ENCODE measurements at regions not wholly inside any gene's neighbourhood (a gene's known extent, or its start where the extent isn't known, plus 50 kb on each side); places are given as distances from the start of the nearest gene placed in this dataset.
"Not testable (repeated sequence)": the region's sequence is repeated elsewhere in the genome, so short reads cannot be mapped to it uniquely, and the experiment has no call there.

DNA sequence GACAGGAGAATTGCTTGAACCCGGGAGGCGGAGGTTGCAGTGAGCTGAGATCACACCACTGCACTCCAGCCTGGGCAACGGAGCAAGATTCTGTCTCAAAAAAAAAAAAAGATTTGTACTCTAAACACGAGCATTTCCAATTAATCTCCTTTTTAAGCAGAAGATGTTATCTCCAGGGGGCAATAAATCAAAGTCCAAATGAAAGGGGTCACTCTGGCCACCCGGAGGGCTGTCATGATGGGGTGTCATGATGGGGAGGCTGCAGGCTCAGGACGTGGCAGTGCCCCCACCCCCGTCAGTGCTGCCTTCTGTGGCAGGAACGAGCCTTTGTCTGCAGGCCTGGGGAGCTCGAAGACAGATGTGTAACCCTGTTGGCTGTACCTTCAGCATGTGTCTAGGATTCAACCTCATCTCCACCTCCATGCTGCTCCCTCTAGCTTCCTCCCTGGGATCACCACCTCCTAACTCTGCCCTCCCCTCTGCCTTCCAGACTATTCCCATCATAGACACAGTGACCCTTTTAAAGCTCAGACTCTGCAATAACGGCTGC, 76.9 kb upstream of the YWHAQ start:
- DNase-seq (ENCODE audit: low read depth in 1 of 2, low spot score in 1 of 2), result no peak

DNA sequence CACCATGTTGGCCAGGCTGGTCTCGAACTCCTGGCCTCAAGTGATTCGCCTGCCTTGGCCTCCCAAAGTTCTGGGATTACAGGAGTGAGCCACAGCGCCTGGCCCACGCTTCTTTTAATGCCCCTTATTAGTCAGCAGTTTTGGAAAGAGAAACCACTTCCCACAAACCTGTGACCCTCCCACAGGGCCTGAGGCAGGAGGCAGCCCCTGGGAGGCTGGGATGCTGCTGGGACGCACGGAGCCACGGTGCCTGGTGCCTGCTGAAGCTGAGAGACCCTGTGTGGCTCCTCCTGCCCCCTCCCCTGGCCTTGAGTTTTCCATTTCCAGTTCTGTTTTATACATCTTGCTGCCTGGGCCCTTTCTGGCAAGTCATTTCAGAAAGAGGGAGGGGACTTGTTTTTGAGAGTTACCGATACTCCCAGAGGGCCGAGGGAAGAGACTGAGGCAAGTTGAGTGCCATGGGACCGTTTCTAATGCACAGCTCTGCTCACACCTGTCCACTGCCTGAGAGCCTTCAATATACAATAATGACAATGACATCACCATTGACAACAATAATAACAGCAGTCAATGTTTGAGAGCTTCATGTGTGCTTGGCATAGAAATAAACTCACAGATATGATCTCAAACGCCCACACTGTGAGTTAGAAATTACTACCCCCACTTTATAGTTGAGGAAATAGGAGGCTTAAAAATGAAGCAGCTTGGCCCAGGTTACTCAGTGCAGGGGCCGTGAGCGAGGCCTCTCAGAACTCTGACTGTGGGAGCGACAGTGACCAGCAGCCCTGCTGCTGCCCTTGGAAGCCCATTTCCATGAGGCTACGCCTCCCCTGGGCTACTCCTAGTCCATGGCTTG, 78.1 kb upstream of the YWHAQ start:
- no peak for DNase-seq (ENCODE audit: low read depth in 1 of 2, low spot score in 1 of 2)

DNA sequence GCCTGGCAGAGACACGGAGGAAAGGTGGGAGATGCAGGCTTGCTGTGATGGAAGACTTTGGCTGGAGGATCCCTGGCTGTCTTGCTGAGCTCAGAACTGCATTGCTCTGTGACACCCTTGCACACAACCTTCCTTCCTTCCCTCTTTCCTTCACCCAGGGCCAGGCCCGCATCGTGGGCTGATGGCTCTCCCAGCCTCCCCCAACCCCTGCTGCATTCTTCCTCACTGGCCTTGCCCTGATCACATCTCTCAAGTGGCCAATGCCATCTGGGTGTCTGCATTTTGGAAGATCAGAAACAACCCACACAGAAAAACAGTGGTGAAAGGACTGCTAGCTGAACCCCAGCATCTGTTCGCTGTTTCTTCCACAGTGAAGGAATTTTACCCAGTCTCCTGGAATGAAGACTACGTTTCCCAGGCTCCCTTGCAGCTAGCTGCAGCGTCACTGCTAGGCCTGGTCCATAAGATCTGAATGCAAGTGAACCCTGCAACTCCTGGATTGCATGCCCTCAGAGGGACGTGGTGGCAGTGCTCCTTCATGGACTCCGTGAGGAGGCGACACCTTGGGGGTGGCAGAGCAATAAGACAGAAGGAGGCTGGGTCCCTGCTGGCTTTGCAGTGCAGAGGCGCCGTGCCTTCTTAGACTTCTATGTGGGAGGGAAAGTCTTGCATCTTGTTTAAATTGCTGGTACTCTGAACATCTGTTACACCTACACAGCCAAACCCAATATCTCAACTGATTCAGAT, 78.9 kb upstream of the YWHAQ start:
- no peak for DNase-seq (ENCODE audit: low read depth in 1 of 2, low spot score in 1 of 2)

DNA sequence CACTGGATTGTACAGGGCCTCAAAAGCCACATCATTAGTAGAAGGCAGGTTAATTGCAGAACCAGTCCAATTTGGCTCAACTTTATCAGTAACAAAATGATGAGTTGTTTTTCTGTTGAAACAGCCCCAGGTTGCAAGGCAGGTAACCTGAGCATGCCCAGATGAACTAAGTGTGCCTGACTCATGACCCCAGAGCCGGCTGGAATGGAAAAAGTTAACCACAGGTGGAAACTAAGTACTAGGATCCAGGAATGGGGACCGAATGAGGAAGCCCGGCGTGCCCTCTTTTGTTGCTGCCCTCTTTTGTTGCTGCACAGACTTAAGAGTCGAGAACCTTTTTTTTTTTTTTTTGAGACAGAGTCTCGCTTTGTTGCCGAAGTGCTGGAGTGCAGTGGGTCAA, 79.5 kb upstream of the YWHAQ start:
- no peak for DNase-seq (ENCODE audit: low read depth in 1 of 2, low spot score in 1 of 2)

DNA sequence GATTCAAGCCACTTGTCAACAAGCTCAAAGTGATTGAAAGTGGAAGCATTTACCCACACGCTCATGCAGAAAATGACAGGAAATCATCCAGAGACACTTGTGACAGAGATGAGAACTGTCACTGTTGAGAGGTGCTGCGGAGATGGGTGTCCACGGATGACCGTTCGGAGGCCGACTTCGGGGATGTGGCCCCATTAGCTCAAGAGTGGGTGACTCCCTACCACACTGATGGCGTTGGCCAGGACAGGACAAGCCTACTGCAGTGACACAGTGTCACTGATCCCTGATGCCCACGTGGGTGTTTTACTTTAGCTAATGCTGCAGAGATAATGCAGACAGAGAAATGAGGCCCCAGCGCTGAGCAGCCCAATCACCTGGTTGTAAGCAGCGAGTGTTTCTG, 81.5 kb upstream of the YWHAQ start:
- no peak for DNase-seq (ENCODE audit: low read depth in 1 of 2, low spot score in 1 of 2)

DNA sequence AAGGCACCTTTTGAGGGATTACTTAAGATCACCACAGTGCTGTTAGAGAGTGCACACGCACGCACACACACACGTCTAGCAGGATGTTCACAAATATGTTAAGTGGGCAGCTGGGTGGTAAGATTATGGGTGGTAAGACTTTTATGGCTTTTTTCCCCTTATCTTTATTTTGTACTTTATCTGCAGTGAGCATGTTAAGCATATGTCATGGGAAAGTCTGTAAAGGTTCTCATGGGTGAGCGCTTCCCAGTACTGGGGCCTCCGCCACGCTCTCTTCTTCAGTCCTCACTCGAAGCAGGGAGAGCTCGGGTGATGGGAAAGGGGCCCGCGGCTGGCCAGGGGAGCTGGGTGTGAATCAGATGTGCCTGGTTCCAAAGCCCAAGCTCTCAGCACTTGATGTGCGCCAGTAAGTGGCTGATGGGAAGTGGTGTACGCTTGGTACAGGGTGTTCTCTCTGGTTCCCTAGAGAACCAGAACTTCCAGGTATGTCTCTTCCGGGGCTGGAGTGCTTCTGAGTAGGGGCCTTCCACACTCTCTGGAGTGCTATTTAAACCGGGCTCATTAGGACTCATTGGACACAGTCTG, 83.9 kb upstream of the YWHAQ start:
- no peak for DNase-seq (ENCODE audit: low read depth in 1 of 2, low spot score in 1 of 2)

DNA sequence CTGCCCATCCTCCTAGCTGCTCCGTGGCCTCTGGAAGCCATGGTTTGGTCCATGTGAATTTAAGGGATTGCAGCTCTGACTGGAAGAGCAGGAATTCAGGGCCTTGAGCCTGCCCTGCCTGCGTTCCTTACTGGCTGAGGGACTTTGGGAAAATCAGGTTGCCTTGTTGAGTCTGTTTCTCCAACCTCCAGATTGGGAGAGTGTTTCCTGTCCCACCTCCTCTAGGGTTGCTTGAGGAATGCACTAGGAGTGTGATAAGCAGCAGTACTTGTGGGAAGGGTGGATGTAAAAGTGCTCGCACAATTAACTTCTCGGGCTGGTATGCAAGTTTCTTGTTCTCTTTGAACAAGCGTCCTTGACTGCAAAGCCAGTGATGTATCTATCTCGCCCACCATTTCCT, 84.4 kb upstream of the YWHAQ start:
- DNase-seq (ENCODE audit: low read depth in 1 of 2, low spot score in 1 of 2), result no peak

DNA sequence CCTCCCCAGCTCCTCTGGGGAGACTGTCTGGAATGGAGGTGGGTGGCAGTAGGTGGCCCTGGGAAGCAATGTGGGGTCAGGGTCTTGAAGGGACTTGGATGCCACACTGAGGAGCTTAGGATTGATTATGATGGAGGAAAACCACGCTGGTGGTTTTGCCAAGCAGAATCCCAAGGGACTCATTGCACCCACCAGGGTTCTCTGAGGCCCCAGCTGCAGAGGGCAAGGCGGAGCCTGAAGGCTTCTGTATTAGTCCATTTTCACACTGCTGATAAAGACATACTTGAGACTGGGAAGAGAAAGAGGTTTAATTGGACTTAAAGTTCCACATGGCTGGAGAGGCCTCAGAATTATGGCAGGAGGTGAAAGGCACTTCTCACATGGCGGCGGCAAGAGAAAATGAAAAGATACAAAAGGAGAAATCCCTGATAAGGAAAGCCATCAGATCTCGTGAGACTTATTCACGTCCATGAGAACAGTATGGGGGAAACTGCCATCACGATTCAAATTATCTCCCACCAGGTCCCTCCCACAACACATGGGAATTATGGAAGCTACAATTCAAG, 87.2 kb upstream of the YWHAQ start:
- DNase-seq (ENCODE audit: low read depth in 1 of 2, low spot score in 1 of 2), result no peak

DNA sequence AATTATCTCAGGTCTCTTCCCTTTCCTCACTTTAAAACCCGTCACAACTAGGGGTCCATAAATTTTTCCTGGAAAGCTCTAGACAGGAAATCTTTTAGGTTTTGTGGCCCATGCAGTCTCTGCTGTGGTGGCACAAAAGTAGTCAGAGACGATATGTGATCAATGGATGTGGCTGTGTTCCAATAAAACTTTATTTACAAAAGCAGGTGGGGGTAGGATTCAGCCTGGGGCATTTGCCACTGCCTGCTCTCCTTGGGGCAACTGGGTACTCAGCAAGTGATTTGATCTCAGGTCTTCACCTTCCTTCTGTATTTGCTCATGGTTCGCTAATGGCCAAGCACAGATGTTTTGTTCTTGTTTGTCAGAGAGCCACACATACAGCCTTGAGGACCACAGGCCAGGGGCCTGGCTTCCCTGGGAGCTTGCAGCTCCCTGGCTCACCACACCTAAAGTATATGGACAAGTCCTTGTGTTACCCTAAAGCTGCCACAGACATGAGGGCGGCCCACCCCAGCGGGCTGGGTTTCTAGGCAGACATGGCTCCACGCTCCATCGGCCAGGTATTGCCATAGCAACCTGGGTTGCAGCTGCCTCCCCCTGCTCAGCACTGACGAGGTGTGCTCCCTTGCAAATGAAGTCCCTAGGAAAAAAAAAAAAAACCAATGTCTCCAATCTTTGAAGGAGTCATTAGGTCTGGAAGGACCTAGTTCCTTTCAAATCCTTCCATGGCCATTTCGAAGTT, 89.7 kb upstream of the YWHAQ start:
- no peak for DNase-seq (ENCODE audit: low read depth in 1 of 2, low spot score in 1 of 2)

DNA sequence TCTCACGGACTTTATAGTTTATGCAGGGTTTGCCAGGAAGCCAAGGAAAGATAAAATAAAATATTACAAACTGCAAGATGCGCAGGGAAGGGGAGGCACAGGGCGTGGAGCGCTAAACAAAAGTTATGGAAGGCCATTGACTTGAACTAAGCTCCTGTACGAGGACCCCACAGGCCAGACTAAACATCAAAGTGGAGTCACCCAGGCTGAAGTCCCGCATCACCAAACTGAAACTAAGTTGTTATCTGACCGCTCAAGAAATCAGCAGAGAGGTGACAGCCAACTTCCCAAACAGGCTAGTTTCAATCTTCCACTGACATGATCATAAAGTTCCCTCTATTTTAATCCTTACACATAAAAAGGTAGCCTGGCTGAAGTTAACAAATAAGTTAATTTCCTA, 90.5 kb upstream of the YWHAQ start:
- no peak for DNase-seq (ENCODE audit: low read depth in 1 of 2, low spot score in 1 of 2)

DNA sequence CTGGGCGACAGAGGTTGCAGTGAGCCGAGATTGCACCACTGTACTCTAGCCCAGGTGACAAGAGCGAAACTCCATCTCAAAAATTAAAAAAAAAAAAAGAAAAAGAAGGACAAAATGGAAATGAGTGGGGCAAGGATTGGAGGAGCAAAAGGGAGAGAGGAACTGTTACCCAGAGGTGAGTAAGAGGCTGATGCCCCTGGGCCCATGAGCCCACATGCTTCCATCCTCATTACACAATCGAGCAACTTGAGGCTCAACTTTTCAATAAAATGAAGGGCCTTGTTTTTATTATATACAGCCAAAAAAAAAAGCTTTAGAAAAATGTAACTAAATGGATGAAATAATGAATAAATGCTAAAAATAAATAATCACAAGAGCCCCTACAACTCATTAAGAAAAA, 91.7 kb upstream of the YWHAQ start:
- no peak for DNase-seq (ENCODE audit: low read depth in 1 of 2, low spot score in 1 of 2)

DNA sequence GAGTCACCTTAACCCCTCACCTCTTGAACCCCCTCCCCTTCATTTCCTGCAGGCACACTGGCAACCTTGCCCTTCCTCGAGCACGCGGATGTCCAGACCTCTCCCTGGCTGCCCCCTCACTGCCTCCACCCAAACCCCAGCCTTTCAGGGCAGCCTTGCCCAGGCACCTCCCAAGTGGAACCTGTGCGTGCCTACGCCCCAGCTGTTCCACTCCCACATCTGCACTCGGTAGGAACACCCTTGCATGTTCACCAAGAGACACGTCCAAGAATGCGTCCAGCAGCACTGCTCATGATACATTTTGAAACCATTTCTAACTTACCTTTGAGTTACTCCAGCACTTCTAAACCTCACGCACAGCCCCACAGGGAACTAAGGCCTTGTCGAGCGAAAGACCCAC, 93.8 kb upstream of the YWHAQ start:
- no peak for DNase-seq (ENCODE audit: low read depth in 1 of 2, low spot score in 1 of 2)

DNA sequence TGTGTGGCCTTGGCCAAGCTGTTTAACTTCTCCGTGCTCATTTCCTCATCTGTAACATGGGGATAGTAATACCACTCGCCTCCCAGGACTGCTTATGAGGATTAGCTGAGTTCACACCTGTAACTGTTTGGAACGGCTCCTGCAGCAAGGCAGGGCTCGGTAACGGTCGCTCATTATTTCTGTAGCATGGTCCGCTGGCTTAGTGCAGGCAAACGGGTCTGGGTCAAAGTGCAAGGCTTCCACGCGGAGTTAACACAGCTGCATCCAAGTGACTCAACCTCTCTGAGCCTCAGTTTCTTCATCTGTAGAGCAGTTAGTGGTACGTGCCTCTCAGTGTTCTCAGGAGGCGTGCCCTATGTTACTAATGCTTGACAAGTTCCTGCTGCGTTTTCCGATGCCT, 94.3 kb upstream of the YWHAQ start:
- no peak for DNase-seq (ENCODE audit: low read depth in 1 of 2, low spot score in 1 of 2)

DNA sequence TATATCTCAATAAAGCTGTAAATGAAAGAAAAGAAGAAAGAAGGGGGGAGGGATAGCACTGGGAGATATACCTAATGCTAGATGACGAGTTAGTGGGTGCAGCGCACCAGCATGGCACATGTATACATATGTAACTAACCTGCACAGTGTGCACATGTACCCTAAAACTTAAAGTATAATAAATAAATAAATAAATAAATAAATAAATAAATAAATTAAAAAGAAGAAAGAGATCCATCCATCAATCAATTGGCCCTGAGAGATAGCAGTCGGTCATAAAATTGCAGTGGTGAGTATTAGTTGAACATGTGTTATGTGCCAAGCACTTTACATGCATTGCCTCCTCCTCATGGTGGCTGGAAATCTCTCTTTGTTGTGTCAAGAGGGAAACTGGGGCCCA, 95.2 kb upstream of the YWHAQ start:
- not testable (repeated sequence) for DNase-seq (ENCODE audit: low read depth in 1 of 2, low spot score in 1 of 2)

DNA sequence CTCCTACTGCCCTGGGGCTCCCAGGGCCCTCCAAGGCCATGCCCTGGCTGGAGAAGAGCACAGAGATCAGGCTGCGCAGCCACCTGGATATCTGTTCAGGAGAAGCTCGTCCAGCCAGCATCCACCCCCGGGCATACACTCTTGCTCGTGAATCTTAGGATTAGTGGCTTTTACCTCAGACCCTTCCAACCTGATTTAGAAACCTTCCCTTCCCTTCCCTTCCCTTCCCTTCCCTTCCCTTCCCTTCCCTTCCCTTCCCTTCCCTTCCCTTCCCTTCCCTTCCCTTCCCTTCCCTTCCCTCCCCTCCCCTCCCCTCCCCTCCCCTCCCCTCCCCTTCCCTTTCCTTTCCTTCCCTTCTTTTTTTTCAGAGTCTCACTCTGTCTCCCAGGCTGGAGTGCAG, 99.7 kb upstream of the YWHAQ start:
- not testable (repeated sequence) for DNase-seq (ENCODE audit: low read depth in 1 of 2, low spot score in 1 of 2)

DNA sequence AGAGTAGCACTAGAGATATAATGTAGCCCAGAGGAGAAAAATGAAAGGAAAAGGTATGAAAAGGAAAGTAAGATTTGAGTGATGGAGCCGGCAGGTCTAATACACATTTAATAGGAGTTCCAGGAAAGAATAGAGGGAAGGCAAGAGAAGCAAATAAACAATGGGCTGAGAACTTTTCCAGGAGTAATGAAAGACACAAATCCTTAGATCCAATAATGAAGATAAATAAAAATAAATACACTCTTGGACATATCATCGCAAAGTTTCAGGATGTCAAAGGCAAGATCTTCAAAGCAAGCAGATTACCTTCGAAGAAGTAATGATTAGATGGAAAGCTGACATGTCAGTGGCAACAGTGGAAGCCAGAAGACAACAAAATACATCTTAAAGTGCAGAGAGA, 102.0 kb upstream of the YWHAQ start:
- no peak for DNase-seq (ENCODE audit: low read depth in 1 of 2, low spot score in 1 of 2)

DNA sequence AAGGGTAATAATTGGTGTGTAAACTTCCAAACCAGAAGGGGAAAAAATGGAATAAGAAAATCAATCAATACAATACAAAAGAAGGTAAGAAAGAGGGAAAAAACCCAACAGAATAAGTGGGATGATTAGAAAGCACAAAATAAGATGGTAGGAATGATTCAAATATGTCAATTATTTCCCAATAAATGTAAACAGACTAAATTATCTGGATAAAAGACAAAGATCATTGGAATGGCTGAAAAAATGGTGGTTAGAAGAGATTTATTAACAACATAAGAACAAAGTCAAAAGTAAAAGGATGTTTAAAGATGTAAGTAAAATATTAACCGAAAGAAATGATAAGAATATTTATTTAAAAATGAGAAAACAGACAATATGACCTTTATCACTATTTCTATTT, 103.5 kb upstream of the YWHAQ start:
- no peak for DNase-seq (ENCODE audit: low read depth in 1 of 2, low spot score in 1 of 2)

DNA sequence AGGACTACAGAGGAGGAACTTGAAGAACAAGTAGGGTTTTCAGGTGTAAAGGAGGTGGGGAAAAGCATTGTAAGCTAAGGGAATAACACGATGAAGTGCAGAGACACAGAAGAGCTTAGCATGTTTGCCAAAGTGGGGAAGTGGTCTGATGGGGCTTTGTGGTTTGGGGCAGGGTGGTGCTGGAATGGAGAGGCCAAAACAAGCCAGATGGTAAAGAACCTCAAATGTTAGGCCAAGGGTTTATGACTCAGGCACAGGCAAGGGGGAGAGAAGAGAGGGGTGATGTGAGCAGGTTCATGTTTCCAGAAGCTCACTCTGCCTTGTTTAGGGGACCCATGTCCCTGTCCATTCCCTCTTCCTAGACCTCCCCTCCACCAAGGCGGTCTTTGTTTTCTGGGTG, 104.5 kb upstream of the YWHAQ start:
- no peak for DNase-seq (ENCODE audit: low read depth in 1 of 2, low spot score in 1 of 2)

DNA sequence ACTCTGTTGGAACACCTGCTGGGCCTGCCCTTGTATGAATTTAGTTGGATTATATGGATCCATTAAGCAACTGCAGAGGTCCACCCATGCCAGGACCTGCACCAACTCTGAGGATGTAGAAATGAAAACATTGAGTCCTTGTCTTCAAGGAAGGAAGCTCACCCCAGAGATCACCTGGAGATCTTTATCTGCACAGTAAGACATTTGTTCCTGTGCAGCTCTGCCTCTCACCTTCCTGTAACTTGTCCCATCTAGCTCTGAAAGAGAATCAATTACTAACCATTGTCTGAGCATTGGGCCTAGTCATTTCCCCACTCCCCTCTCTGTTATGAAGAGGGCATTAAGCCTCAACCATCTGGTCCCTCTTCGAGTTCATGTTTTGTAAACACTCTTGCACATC, 105.2 kb upstream of the YWHAQ start:
- no peak for DNase-seq (ENCODE audit: low read depth in 1 of 2, low spot score in 1 of 2)

DNA sequence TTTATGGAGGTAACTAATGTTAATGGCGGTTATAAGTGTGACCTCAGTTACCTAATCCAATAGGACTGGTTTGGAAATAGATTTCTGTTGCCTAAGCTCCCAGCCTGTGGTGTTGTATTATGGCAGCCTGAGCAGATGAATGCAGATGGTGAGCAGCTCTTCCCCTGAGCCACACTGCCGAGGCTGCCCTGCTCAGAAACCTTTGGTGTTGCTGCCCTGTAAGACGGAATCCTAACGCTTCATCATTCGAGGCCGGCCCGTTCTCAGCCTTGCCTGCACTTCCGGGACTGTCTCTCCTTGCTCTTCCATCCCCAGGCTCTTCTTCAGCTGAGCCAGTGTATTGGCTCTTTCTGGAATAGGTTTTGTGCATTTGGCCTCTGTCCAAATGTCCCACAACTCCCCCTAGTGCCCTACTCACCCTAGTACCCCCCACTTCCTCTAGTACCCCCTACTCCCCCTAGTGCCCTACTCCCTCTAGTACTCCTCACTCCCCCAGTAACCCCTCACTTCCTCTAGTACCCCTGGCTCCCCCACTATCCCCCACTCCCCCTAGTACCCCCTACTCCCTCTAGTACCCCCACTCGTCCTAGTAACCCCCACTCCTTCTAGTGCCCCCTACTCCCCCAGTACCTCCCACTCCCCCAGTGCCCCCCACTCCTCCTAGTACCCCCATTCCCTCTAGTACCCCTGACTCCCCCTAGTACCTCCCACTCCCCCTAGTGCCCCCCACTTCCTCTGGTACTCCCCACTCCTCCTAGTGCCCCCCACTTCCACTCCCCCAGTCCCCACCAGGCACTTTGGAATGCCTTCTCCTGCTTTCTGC, 106.0 kb upstream of the TAF1B start:
- no peak for DNase-seq (ENCODE audit: low read depth in 1 of 2, low spot score in 1 of 2)
